Progenitor cell of endocrine pancreas (in vitro differentiated cells): ENCODE measurements at regions not wholly inside any gene's neighbourhood (a gene's known extent, or its start where the extent isn't known, plus 50 kb on each side); places are given as distances from the start of the nearest gene placed in this dataset.

ENCODE experiments used
- DNase-seq: peaks from one replicate; pipeline ENCODE4 v3.0.0; 2021; ENCODE audit warnings: low spot score; ENCODE audit not compliant: unreplicated experiment
- H3K27ac Mint-ChIP-seq: 2 replicates; pipeline ENCODE4 v1.8.0; 2021; ENCODE audit warnings: mild to moderate bottlenecking, moderate library complexity, mixed read lengths
- H3K27me3 Mint-ChIP-seq: 2 replicates; pipeline ENCODE4 v1.8.0; 2021; ENCODE audit warnings: mixed read lengths
- H3K36me3 Mint-ChIP-seq: 2 replicates; pipeline ENCODE4 v1.8.0; 2022; ENCODE audit warnings: mixed read lengths; ENCODE audit not compliant: insufficient read depth
- H3K4me1 Mint-ChIP-seq: 2 replicates; pipeline ENCODE4 v1.8.0; 2021; ENCODE audit warnings: low read depth, mixed read lengths
- H3K4me3 Mint-ChIP-seq: 2 replicates; pipeline ENCODE4 v1.8.0; 2021; ENCODE audit warnings: low read depth, mild to moderate bottlenecking, moderate library complexity, mixed read lengths
- H3K9me3 Mint-ChIP-seq: 2 replicates; pipeline ENCODE4 v1.8.0; 2021; ENCODE audit warnings: low read depth, mixed read lengths
- CTCF ChIP-seq: fragments of 200-600 bp; sonication (generic); IDR thresholded peaks from one replicate; pipeline ENCODE4 v1.5.0; 2021; ENCODE audit warnings: antibody characterized with exemption, mild to moderate bottlenecking; ENCODE audit not compliant: unreplicated experiment

GRCh38 chr5:99621772-99622681 is 693.2 kb upstream of the CHD1 start:
- no peaks in the 10 kb centered on the region for H3K4me1 Mint-ChIP-seq
- H3K27ac Mint-ChIP-seq: no peak overlapping the region
- peaks cover 27% of the 10 kb centered on the region for H3K9me3 Mint-ChIP-seq
- H3K36me3 Mint-ChIP-seq: peaks cover 3% of the 10 kb centered on the region
- H3K27me3 Mint-ChIP-seq: no peaks in the 10 kb centered on the region
- no peak for DNase-seq
- no peak for TF ChIP-seq CTCF
- H3K4me3 Mint-ChIP-seq: no peak overlapping the region

- Mint-ChIP-seq H3K4me3 (no peak overlapping the region), H3K4me1 (no peaks in the 10 kb centered on the region), H3K27ac (no peak overlapping the region), H3K27me3 (no peaks in the 10 kb centered on the region), H3K9me3 (no peaks in the 10 kb centered on the region), H3K36me3 (no peaks in the 10 kb centered on the region)
- no peak for TF ChIP-seq CTCF
- no peak for DNase-seq
Observed at GRCh38 chr5:99617335-99617734, 688.5 kb upstream of the CHD1 start.

GRCh38 chr5:99614888-99615287 is 686.1 kb upstream of the CHD1 start:
- Mint-ChIP-seq H3K4me3 (no peak overlapping the region), H3K36me3 (no peaks in the 10 kb centered on the region), H3K9me3 (no peaks in the 10 kb centered on the region), H3K27me3 (no peaks in the 10 kb centered on the region), H3K27ac (no peak overlapping the region), H3K4me1 (no peaks in the 10 kb centered on the region)
- TF ChIP-seq CTCF: no peak
- no peak for DNase-seq

GRCh38 chr5:99607124-99607523 is 678.3 kb upstream of the CHD1 start:
- Mint-ChIP-seq H3K4me1 (no peaks in the 10 kb centered on the region), H3K27me3 (no peaks in the 10 kb centered on the region), H3K36me3 (no peaks in the 10 kb centered on the region), H3K9me3 (no peaks in the 10 kb centered on the region), H3K27ac (no peak overlapping the region), H3K4me3 (no peak overlapping the region)
- TF ChIP-seq CTCF: no peak
- DNase-seq: no peak

- Mint-ChIP-seq H3K27ac (no peak overlapping the region), H3K9me3 (no peaks in the 10 kb centered on the region), H3K27me3 (no peaks in the 10 kb centered on the region), H3K4me1 (no peaks in the 10 kb centered on the region), H3K36me3 (no peaks in the 10 kb centered on the region), H3K4me3 (no peak overlapping the region)
- no peak for DNase-seq
- TF ChIP-seq CTCF: no peak
Observed at GRCh38 chr5:99605904-99606303, 677.1 kb upstream of the CHD1 start.
